ENCODE measurements at regions not wholly inside any gene's neighbourhood (a gene's known extent, or its start where the extent isn't known, plus 50 kb on each side); places are given as distances from the start of the nearest gene placed in this dataset.

- Histone ChIP-seq H3F3A (replicated peaks; ENCODE audit: low read depth) (no peaks in the 10 kb centered on the region), H3K36me3 (ENCODE audit: insufficient read depth) (no peaks in the 10 kb centered on the region), H3K4me3 (no peak overlapping the region), H3K4me2 (no peak overlapping the region), H3K27me3 (ENCODE audit: insufficient read depth) (no peaks in the 10 kb centered on the region), H2AFZ (no peak overlapping the region), H3K4me1 (ENCODE audit: insufficient read depth) (no peaks in the 10 kb centered on the region), H3K79me2 (replicated peaks; ENCODE audit: insufficient read depth) (no peaks in the 10 kb centered on the region), H3K27ac (ENCODE audit: low read depth) (no peak overlapping the region), H3K9me2 (ENCODE audit: insufficient read depth) (no peaks in the 10 kb centered on the region), H4K20me1 (replicated peaks; ENCODE audit: insufficient read depth) (no peaks in the 10 kb centered on the region)
- no peaks in the 10 kb centered on the region for H3K27me3 Mint-ChIP-seq (ENCODE audit: insufficient read depth, low read depth, poor library complexity)
- TF ChIP-seq ETS1 (IDR thresholded peaks at IDR 0.05) = no peak
- peaks cover 2% of the 10 kb centered on the region; the same call in 2 of the 3 replicates for H3K36me3 Mint-ChIP-seq (ENCODE audit: low read depth)
- H3K4me3 Mint-ChIP-seq = no peak overlapping the region
- no peak overlapping the region for H3K27ac Mint-ChIP-seq
- ATAC-seq (no peak), DNase-seq (ENCODE audit: low spot score) (no peak)
- peaks cover 2% of the 10 kb centered on the region for H3K9me3 Mint-ChIP-seq
- H3K4me1 Mint-ChIP-seq = peaks cover 10% of the 10 kb centered on the region
Observed at GRCh38 chr20:7770046-7770445, 170.2 kb downstream of the HAO1 start.

GRCh38 chr20:7770578-7770977 is 169.7 kb downstream of the HAO1 start:
- ATAC-seq (no peak), DNase-seq (ENCODE audit: low spot score) (no peak)
- H3K27ac Mint-ChIP-seq = no peak overlapping the region
- Histone ChIP-seq H3F3A (replicated peaks; ENCODE audit: low read depth) (no peaks in the 10 kb centered on the region), H3K27ac (ENCODE audit: low read depth) (no peak overlapping the region), H3K4me1 (ENCODE audit: insufficient read depth) (no peaks in the 10 kb centered on the region), H3K4me3 (no peak overlapping the region), H3K27me3 (ENCODE audit: insufficient read depth) (no peaks in the 10 kb centered on the region), H3K4me2 (no peak overlapping the region), H4K20me1 (replicated peaks; ENCODE audit: insufficient read depth) (no peaks in the 10 kb centered on the region), H2AFZ (no peak overlapping the region), H3K9me2 (ENCODE audit: insufficient read depth) (no peaks in the 10 kb centered on the region), H3K36me3 (ENCODE audit: insufficient read depth) (no peaks in the 10 kb centered on the region), H3K79me2 (replicated peaks; ENCODE audit: insufficient read depth) (no peaks in the 10 kb centered on the region)
- no peak overlapping the region for H3K4me3 Mint-ChIP-seq
- H3K4me1 Mint-ChIP-seq = peaks cover 8% of the 10 kb centered on the region
- H3K36me3 Mint-ChIP-seq (ENCODE audit: low read depth) = peaks cover 7% of the 10 kb centered on the region
- no peaks in the 10 kb centered on the region for H3K27me3 Mint-ChIP-seq (ENCODE audit: insufficient read depth, low read depth, poor library complexity)
- peaks cover 7% of the 10 kb centered on the region for H3K9me3 Mint-ChIP-seq
- TF ChIP-seq NANOG (IDR thresholded peaks at IDR 0.05; ENCODE audit: borderline replicate concordance) (no peak), ZNF114 (CRISPR knock-in tag; IDR thresholded peaks at IDR 0.05) (no peak), ETS1 (IDR thresholded peaks at IDR 0.05) (no peak), EZH2 (IDR thresholded peaks at IDR 0.05; ENCODE audit: low read depth, unreplicated experiment) (no peak), STAT1 (IDR thresholded peaks at IDR 0.05; ENCODE audit: unreplicated experiment) (no peak), JUNB (IDR thresholded peaks at IDR 0.05; ENCODE audit: unreplicated experiment) (no peak), ZNF331 (CRISPR knock-in tag; IDR thresholded peaks at IDR 0.05; ENCODE audit: low read depth) (no peak), CREB1 (CRISPR knock-in tag; IDR thresholded peaks at IDR 0.05; ENCODE audit: low read depth) (no peak), POLR2AphosphoS5 (IDR thresholded peaks at IDR 0.05; ENCODE audit: low read depth) (no peak), EZH2phosphoT487 (IDR thresholded peaks at IDR 0.05; ENCODE audit: unreplicated experiment) (no peak)
- TF ChIP-seq, protein P1, sequence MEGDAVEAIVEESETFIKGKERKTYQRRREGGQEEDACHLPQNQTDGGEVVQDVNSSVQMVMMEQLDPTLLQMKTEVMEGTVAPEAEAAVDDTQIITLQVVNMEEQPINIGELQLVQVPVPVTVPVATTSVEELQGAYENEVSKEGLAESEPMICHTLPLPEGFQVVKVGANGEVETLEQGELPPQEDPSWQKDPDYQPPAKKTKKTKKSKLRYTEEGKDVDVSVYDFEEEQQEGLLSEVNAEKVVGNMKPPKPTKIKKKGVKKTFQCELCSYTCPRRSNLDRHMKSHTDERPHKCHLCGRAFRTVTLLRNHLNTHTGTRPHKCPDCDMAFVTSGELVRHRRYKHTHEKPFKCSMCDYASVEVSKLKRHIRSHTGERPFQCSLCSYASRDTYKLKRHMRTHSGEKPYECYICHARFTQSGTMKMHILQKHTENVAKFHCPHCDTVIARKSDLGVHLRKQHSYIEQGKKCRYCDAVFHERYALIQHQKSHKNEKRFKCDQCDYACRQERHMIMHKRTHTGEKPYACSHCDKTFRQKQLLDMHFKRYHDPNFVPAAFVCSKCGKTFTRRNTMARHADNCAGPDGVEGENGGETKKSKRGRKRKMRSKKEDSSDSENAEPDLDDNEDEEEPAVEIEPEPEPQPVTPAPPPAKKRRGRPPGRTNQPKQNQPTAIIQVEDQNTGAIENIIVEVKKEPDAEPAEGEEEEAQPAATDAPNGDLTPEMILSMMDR (conservative IDR thresholded peaks at IDR 0.05; ENCODE audit: low read depth in 2 of 2) = no peak
- TF ChIP-seq, protein P2, sequence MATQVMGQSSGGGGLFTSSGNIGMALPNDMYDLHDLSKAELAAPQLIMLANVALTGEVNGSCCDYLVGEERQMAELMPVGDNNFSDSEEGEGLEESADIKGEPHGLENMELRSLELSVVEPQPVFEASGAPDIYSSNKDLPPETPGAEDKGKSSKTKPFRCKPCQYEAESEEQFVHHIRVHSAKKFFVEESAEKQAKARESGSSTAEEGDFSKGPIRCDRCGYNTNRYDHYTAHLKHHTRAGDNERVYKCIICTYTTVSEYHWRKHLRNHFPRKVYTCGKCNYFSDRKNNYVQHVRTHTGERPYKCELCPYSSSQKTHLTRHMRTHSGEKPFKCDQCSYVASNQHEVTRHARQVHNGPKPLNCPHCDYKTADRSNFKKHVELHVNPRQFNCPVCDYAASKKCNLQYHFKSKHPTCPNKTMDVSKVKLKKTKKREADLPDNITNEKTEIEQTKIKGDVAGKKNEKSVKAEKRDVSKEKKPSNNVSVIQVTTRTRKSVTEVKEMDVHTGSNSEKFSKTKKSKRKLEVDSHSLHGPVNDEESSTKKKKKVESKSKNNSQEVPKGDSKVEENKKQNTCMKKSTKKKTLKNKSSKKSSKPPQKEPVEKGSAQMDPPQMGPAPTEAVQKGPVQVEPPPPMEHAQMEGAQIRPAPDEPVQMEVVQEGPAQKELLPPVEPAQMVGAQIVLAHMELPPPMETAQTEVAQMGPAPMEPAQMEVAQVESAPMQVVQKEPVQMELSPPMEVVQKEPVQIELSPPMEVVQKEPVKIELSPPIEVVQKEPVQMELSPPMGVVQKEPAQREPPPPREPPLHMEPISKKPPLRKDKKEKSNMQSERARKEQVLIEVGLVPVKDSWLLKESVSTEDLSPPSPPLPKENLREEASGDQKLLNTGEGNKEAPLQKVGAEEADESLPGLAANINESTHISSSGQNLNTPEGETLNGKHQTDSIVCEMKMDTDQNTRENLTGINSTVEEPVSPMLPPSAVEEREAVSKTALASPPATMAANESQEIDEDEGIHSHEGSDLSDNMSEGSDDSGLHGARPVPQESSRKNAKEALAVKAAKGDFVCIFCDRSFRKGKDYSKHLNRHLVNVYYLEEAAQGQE (IDR thresholded peaks at IDR 0.05; ENCODE audit: unreplicated experiment) = no peak

All from GM23338 (cell line).